Stomach smooth muscle (tissue), 2 donors: ENCODE measurements at regions not wholly inside any gene's neighbourhood (a gene's known extent, or its start where the extent isn't known, plus 50 kb on each side); places are given as distances from the start of the nearest gene placed in this dataset.

ENCODE experiments used
- H3K27ac ChIP-seq: one replicate; pipeline ENCODE4 v1.7.0; 2013; ENCODE audit warnings: mild to moderate bottlenecking, low read length, inconsistent platforms
- H3K27me3 ChIP-seq, 2 donors: one replicate each; pipeline ENCODE4 v1.7.0; 2013; ENCODE audit warnings: low read length in 2 of 2; ENCODE audit not compliant: insufficient read depth in 2 of 2, control insufficient read depth in 1 of 2
- H3K36me3 ChIP-seq, 2 donors: one replicate each; pipeline ENCODE4 v1.7.0; 2013; ENCODE audit warnings: low read length in 2 of 2; ENCODE audit not compliant: control insufficient read depth in 2 of 2, insufficient read depth in 2 of 2
- H3K4me1 ChIP-seq: one replicate; pipeline ENCODE4 v1.7.0; 2013; ENCODE audit warnings: low read length; ENCODE audit not compliant: control insufficient read depth, insufficient read depth
- H3K4me3 ChIP-seq, 2 donors: one replicate each; pipeline ENCODE4 v1.7.0; 2013; ENCODE audit warnings: low read length in 2 of 2
- H3K9ac ChIP-seq, 2 donors: one replicate each; pipeline ENCODE4 v1.7.0; 2013; ENCODE audit warnings: low read length in 2 of 2, mild to moderate bottlenecking in 1 of 2
- H3K9me3 ChIP-seq, 2 donors: one replicate each; pipeline ENCODE4 v1.7.0; 2013; ENCODE audit warnings: low read length in 2 of 2; ENCODE audit not compliant: control insufficient read depth in 2 of 2
- donor health status: healthy.
- donor health status: Pancreatic carcinoma.

GRCh38 chr6:105452924-105453756 lies 50.3 kb upstream of the PREP start:
- Histone ChIP-seq H3K4me1 (no peaks in the 10 kb centered on the region), H3K36me3 (no peaks in the 10 kb centered on the region), H3K4me3 (no peak overlapping the region), H3K9ac (no peak overlapping the region), H3K27ac (no peak overlapping the region), H3K9me3 (no peaks in the 10 kb centered on the region), H3K27me3 (no peaks in the 10 kb centered on the region)
